Stimulated activated naive CD8-positive, alpha-beta T cell treated with anti-CD3 and anti-CD28 coated beads, Interleukin-15, amount 100 ng/mL, for 72 hours (primary cell): ENCODE measurements at regions not wholly inside any gene's neighbourhood (a gene's known extent, or its start where the extent isn't known, plus 50 kb on each side); places are given as distances from the start of the nearest gene placed in this dataset.
"Not testable (repeated sequence)": the region's sequence is repeated elsewhere in the genome, so short reads cannot be mapped to it uniquely, and the experiment has no call there.

Source experiments
- ATAC-seq: fragments of 150-1000 bp; cut with Tn5 transposase; 2 replicates; pipeline ENCODE4 v1.10.0; 2021; ENCODE audit warnings: mild to moderate bottlenecking, moderate library complexity
- DNase-seq, 2 donors: peaks; one replicate each; pipeline ENCODE4 v3.0.0; 2021 to 2022
- H3K27ac Mint-ChIP-seq, 2 donors: one replicate each; pipeline ENCODE4 v1.8.0; 2022; ENCODE audit warnings: mild to moderate bottlenecking in 2 of 2, mixed read lengths in 2 of 2, moderate library complexity in 2 of 2
- H3K27me3 Mint-ChIP-seq: one replicate; pipeline ENCODE4 v1.8.0; 2022; ENCODE audit warnings: mixed read lengths
- H3K4me1 Mint-ChIP-seq: one replicate; pipeline ENCODE4 v1.8.0; 2022; ENCODE audit warnings: mild to moderate bottlenecking, mixed read lengths
- H3K4me3 Mint-ChIP-seq, 2 donors: one replicate each; pipeline ENCODE4 v1.8.0; 2022; ENCODE audit warnings: mild to moderate bottlenecking in 2 of 2, mixed read lengths in 2 of 2, moderate library complexity in 1 of 2
- H3K9me3 Mint-ChIP-seq, 2 donors: one replicate each; pipeline ENCODE4 v1.8.0; 2022; ENCODE audit warnings: mixed read lengths in 2 of 2

GRCh38 chr15:96162322-96162721 is 168.2 kb upstream of the NR2F2 start:
- no peak for DNase-seq
- ATAC-seq, result no peak
- peaks cover 38% of the 10 kb centered on the region for H3K27me3 Mint-ChIP-seq
- H3K9me3 Mint-ChIP-seq, result peaks cover 0 to under 1% of the 10 kb centered on the region in 2 donors
- H3K4me1 Mint-ChIP-seq, result no peaks in the 10 kb centered on the region
- no peak overlapping the region for H3K4me3 Mint-ChIP-seq
- no peak overlapping the region for H3K27ac Mint-ChIP-seq

GRCh38 chr15:96165081-96165480 is 165.4 kb upstream of the NR2F2 start:
- no peak for DNase-seq
- peaks cover 6 to 12% of the 10 kb centered on the region in 2 donors for H3K9me3 Mint-ChIP-seq
- no peak overlapping the region for H3K4me3 Mint-ChIP-seq
- no peak for ATAC-seq
- no peaks in the 10 kb centered on the region for H3K4me1 Mint-ChIP-seq
- peaks cover 48% of the 10 kb centered on the region for H3K27me3 Mint-ChIP-seq
- H3K27ac Mint-ChIP-seq, result no peak overlapping the region

GRCh38 chr15:96165775-96166174 is 164.7 kb upstream of the NR2F2 start:
- ATAC-seq, result no peak
- no peak overlapping the region for H3K4me3 Mint-ChIP-seq
- peaks cover 6 to 12% of the 10 kb centered on the region in 2 donors for H3K9me3 Mint-ChIP-seq
- H3K27me3 Mint-ChIP-seq, result peaks cover 41% of the 10 kb centered on the region
- no peaks in the 10 kb centered on the region for H3K4me1 Mint-ChIP-seq
- no peak for DNase-seq
- H3K27ac Mint-ChIP-seq, result peak overlapping the region in 1 of 2 donors; percentile 34

- no peak overlapping the region for H3K4me3 Mint-ChIP-seq
- H3K27me3 Mint-ChIP-seq, result peaks cover 38% of the 10 kb centered on the region
Measured at GRCh38 chr15:96166223-96167200, 164.0 kb upstream of the NR2F2 start.

GRCh38 chr15:96170616-96170978 is 159.9 kb upstream of the NR2F2 start:
- not testable (repeated sequence) for H3K4me1 Mint-ChIP-seq, H3K27ac Mint-ChIP-seq, H3K4me3 Mint-ChIP-seq, DNase-seq, ATAC-seq
- Mint-ChIP-seq H3K27me3 (peaks cover 32% of the 10 kb centered on the region), H3K9me3 (peaks cover 6 to 12% of the 10 kb centered on the region in 2 donors)

More at GRCh38 chr15:96166223-96167200, 164.0 kb upstream of the NR2F2 start:
- Mint-ChIP-seq H3K27ac (no peak overlapping the region), H3K9me3 (peaks cover 6 to 12% of the 10 kb centered on the region in 2 donors), H3K4me1 (no peaks in the 10 kb centered on the region)
- DNase-seq, result no peak
- ATAC-seq, result no peak

GRCh38 chr15:96170979-96171739 is 159.3 kb upstream of the NR2F2 start:
- Mint-ChIP-seq H3K27me3 (peaks cover 29% of the 10 kb centered on the region), H3K9me3 (peaks cover 6 to 12% of the 10 kb centered on the region in 2 donors), H3K4me1 (no peaks in the 10 kb centered on the region), H3K27ac (no peak overlapping the region), H3K4me3 (no peak overlapping the region)
- ATAC-seq, result no peak
- DNase-seq, result no peak

- Mint-ChIP-seq H3K4me1 (no peaks in the 10 kb centered on the region), H3K4me3 (no peak overlapping the region), H3K27me3 (peaks cover 22% of the 10 kb centered on the region), H3K27ac (no peak overlapping the region), H3K9me3 (peaks cover 6 to 12% of the 10 kb centered on the region in 2 donors)
- ATAC-seq (no peak), DNase-seq (no peak)
Measured at GRCh38 chr15:96171853-96172296, 158.6 kb upstream of the NR2F2 start.

GRCh38 chr15:96172417-96172816 is 158.1 kb upstream of the NR2F2 start:
- no peak for DNase-seq
- Mint-ChIP-seq H3K4me3 (no peak overlapping the region), H3K9me3 (peaks cover 6 to 11% of the 10 kb centered on the region in 2 donors), H3K4me1 (no peaks in the 10 kb centered on the region), H3K27ac (no peak overlapping the region), H3K27me3 (peaks cover 16% of the 10 kb centered on the region)
- no peak for ATAC-seq

- Mint-ChIP-seq H3K27me3 (peaks cover 27% of the 10 kb centered on the region), H3K9me3 (peaks cover 0 to 5% of the 10 kb centered on the region in 2 donors)
- no peak for ATAC-seq
Measured at GRCh38 chr15:96176831-96177230, 153.7 kb upstream of the NR2F2 start.

GRCh38 chr15:96177279-96177678 is 153.2 kb upstream of the NR2F2 start:
- no peaks in the 10 kb centered on the region for H3K4me1 Mint-ChIP-seq
- ATAC-seq (no peak), DNase-seq (no peak)
- peaks cover 27% of the 10 kb centered on the region for H3K27me3 Mint-ChIP-seq
- no peak overlapping the region for H3K4me3 Mint-ChIP-seq
- H3K27ac Mint-ChIP-seq, result no peak overlapping the region
- H3K9me3 Mint-ChIP-seq, result peaks cover 0 to 5% of the 10 kb centered on the region in 2 donors

More at GRCh38 chr15:96176831-96177230, 153.7 kb upstream of the NR2F2 start:
- Mint-ChIP-seq H3K4me3 (no peak overlapping the region), H3K4me1 (no peaks in the 10 kb centered on the region), H3K27ac (no peak overlapping the region)
- no peak for DNase-seq

GRCh38 chr15:96180087-96180748 is 150.3 kb upstream of the NR2F2 start:
- Mint-ChIP-seq H3K4me1 (no peaks in the 10 kb centered on the region), H3K9me3 (peaks cover 0 to 5% of the 10 kb centered on the region in 2 donors), H3K4me3 (no peak overlapping the region), H3K27ac (no peak overlapping the region), H3K27me3 (peaks cover 27% of the 10 kb centered on the region)
- DNase-seq, result no peak
- no peak for ATAC-seq

GRCh38 chr15:96181217-96181616 is 149.3 kb upstream of the NR2F2 start:
- H3K27ac Mint-ChIP-seq, result no peak overlapping the region
- ATAC-seq, result no peak

GRCh38 chr15:96181873-96182301 is 148.6 kb upstream of the NR2F2 start:
- H3K4me3 Mint-ChIP-seq, result no peak overlapping the region
- ATAC-seq, result no peak
- no peak for DNase-seq
- no peak overlapping the region for H3K27ac Mint-ChIP-seq
- H3K9me3 Mint-ChIP-seq, result peaks cover 0 to 5% of the 10 kb centered on the region in 2 donors
- H3K4me1 Mint-ChIP-seq, result no peaks in the 10 kb centered on the region
- peaks cover 27% of the 10 kb centered on the region for H3K27me3 Mint-ChIP-seq

More at GRCh38 chr15:96181217-96181616, 149.3 kb upstream of the NR2F2 start:
- H3K27me3 Mint-ChIP-seq, result peaks cover 27% of the 10 kb centered on the region
- no peaks in the 10 kb centered on the region for H3K4me1 Mint-ChIP-seq
- H3K9me3 Mint-ChIP-seq, result peaks cover 0 to 5% of the 10 kb centered on the region in 2 donors
- H3K4me3 Mint-ChIP-seq, result no peak overlapping the region
- no peak for DNase-seq

- no peaks in the 10 kb centered on the region for H3K4me1 Mint-ChIP-seq
- peaks cover 27% of the 10 kb centered on the region for H3K27me3 Mint-ChIP-seq
- H3K27ac Mint-ChIP-seq, result no peak overlapping the region
- ATAC-seq, result no peak
- peaks cover 0 to 5% of the 10 kb centered on the region in 2 donors for H3K9me3 Mint-ChIP-seq
- no peak overlapping the region for H3K4me3 Mint-ChIP-seq
- DNase-seq, result no peak
Measured at GRCh38 chr15:96182736-96183513, 147.6 kb upstream of the NR2F2 start.

- Mint-ChIP-seq H3K9me3 (peaks cover 0 to 4% of the 10 kb centered on the region in 2 donors), H3K27ac (no peak overlapping the region), H3K4me1 (no peaks in the 10 kb centered on the region), H3K27me3 (peaks cover 24% of the 10 kb centered on the region), H3K4me3 (no peak overlapping the region)
- ATAC-seq, result no peak
- DNase-seq, result no peak
Measured at GRCh38 chr15:96183514-96183850, 147.0 kb upstream of the NR2F2 start.
